HFF-Myc (cell line): ENCODE measurements at regions not wholly inside any gene's neighbourhood (a gene's known extent, or its start where the extent isn't known, plus 50 kb on each side); places are given as distances from the start of the nearest gene placed in this dataset.

Experiments
- DNase-seq: peaks from one replicate; pipeline ENCODE4 v3.0.0-alpha.2; 2011; ENCODE audit warnings: low read depth; ENCODE audit errors: extremely low read depth
- H3K4me3 ChIP-seq: replicated peaks from 2 replicates; pipeline ENCODE4 v1.5.1; 2011; ENCODE audit warnings: low read depth, mild to moderate bottlenecking, control low read depth, low read length
- TF ChIP-seq, protein P1 (sequence below): IDR thresholded peaks from 2 replicates; pipeline ENCODE4 v1.5.1; 2012; ENCODE audit warnings: mild to moderate bottlenecking, low read depth, low read length, control low read depth; ENCODE audit errors: missing control alignments

GRCh38 chr2:6657136-6657535 is 208.6 kb downstream of the CMPK2 start:
- TF ChIP-seq, protein P1, sequence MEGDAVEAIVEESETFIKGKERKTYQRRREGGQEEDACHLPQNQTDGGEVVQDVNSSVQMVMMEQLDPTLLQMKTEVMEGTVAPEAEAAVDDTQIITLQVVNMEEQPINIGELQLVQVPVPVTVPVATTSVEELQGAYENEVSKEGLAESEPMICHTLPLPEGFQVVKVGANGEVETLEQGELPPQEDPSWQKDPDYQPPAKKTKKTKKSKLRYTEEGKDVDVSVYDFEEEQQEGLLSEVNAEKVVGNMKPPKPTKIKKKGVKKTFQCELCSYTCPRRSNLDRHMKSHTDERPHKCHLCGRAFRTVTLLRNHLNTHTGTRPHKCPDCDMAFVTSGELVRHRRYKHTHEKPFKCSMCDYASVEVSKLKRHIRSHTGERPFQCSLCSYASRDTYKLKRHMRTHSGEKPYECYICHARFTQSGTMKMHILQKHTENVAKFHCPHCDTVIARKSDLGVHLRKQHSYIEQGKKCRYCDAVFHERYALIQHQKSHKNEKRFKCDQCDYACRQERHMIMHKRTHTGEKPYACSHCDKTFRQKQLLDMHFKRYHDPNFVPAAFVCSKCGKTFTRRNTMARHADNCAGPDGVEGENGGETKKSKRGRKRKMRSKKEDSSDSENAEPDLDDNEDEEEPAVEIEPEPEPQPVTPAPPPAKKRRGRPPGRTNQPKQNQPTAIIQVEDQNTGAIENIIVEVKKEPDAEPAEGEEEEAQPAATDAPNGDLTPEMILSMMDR, result no peak

DNA sequence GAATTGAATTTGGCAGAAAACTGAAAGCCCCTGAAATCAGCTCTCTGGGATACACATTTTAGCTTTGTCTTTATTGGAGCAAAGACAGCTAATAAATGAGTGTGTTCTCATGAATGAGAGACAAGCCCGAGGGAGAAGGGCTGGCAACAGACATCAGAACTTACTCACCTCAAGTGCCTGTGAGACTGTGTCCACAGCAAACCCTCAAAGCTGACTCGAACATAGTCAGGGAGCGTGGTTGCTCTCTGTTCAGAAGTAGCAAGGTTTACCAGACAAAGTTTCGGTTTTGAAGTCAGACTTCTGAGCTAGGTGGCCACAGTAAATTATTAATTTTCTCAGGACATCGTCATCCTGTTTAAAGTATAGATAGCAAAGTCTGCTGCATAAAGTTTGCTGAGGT is 207.9 kb downstream of the CMPK2 start:
- DNase-seq, result no peak
- TF ChIP-seq, protein P1, result no peak
- H3K4me3 ChIP-seq, result no peak overlapping the region

More at GRCh38 chr2:6657136-6657535, 208.6 kb downstream of the CMPK2 start:
- no peak for DNase-seq
- H3K4me3 ChIP-seq, result no peak overlapping the region

DNA sequence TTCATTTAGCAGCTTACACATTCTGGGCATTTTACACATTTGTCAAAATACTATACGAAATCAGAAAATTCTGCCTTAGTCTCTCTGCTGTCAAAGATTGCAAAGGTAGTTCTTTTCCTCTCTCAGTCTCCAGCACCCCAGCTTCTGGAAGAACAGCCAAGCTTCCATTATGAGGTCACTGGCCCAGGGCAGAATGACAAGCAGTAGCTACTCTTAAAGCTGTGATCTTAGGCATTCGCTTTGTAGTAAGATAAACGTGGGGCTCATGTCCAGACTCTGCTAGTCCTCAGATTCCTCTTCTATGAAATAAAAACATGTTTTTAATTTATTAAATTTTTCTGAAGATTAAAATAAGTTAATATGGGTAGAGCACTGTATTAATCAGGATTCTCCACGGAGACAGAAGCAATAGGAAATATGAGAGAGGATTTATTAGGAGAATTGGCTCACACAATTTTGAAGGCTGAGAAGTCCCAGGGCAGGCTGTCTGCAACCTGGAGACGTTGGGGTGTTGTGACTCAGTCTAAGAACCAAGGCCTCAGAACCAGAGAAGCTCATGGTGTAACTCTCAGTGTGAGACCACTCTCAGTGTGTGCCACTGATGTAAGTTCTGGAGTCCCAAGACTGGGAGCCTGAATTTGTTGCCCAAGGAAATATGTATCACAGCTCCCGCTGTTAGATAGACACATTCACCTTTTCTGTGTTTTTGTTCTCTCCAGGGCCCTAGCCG is 201.2 kb downstream of the CMPK2 start:
- H3K4me3 ChIP-seq, result no peak overlapping the region
- TF ChIP-seq, protein P1, result no peak
- DNase-seq, result no peak

GRCh38 chr2:6665093-6666045 is 200.3 kb downstream of the CMPK2 start:
- DNase-seq, result no peak
- no peak overlapping the region for H3K4me3 ChIP-seq
- TF ChIP-seq, protein P1, result no peak

- no peak for DNase-seq
- TF ChIP-seq, protein P1, result no peak
- H3K4me3 ChIP-seq, result no peak overlapping the region
Observed at GRCh38 chr2:6667326-6667725, 198.4 kb downstream of the CMPK2 start.

DNA sequence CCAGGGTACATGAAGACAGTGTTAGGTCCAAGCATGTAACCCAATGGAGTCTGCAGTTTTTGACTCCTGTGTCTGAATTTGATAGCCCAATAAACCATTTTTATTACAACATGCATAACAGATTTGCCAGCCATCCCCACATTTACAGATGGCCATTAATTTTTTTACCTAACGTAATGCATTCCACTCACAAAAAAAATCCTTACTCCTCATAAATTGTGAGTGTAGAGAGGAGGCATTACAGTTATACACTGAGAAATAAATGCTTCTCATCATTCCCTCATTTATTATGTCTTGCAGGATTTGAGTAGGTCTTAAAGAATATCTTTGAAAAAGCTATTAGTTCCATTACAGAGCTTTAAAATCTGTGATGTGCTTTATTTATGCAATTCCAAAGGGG is 193.8 kb downstream of the CMPK2 start:
- no peak for DNase-seq
- TF ChIP-seq, protein P1, result no peak
- no peak overlapping the region for H3K4me3 ChIP-seq
